Colonic mucosa (tissue), 4 donors: ENCODE measurements at regions not wholly inside any gene's neighbourhood (a gene's known extent, or its start where the extent isn't known, plus 50 kb on each side); places are given as distances from the start of the nearest gene placed in this dataset.

Experiments used
- DNase-seq: peaks from one replicate; pipeline ENCODE4 v3.0.0-alpha.2; 2020
- H3K27ac ChIP-seq: fragments of 200-600 bp; one replicate; pipeline ENCODE4 v1.8.0; 2021
- H3K27me3 ChIP-seq: fragments of 200-600 bp; one replicate; pipeline ENCODE4 v1.8.0; 2021
- H3K36me3 ChIP-seq: fragments of 200-600 bp; one replicate; pipeline ENCODE4 v1.8.0; 2021
- H3K4me1 ChIP-seq: fragments of 200-600 bp; one replicate; pipeline ENCODE4 v1.8.0; 2021; ENCODE audit warnings: mild to moderate bottlenecking
- H3K4me3 ChIP-seq: fragments of 200-600 bp; one replicate; pipeline ENCODE4 v1.8.0; 2021
- H3K9ac ChIP-seq, 2 donors: one replicate each; pipeline ENCODE4 v1.7.0; 2013; ENCODE audit warnings: control low read depth in 2 of 2, low read depth in 2 of 2, low read length in 2 of 2
- H3K9me3 ChIP-seq: fragments of 200-600 bp; one replicate; pipeline ENCODE4 v1.8.0; 2021
- intact Hi-C: fragments of 100-400 bp; cut with DNase I; formaldehyde crosslinking; loops from one replicate; pipeline ENCODE4 v1.14.1; 2022
- TF ChIP-seq, protein P1 (sequence below): fragments of 200-600 bp; IDR thresholded peaks from one replicate; pipeline ENCODE4 v1.8.0; 2022; ENCODE audit warnings: antibody characterized with exemption, mild to moderate bottlenecking
- donor health status: healthy.
- donor health status: DM: no; HTN: no; CAD: no.
- donor health status: DM: no; HTN: no; CAD: no.

- H3K4me1 ChIP-seq: no peaks in the 10 kb centered on the region
- TF ChIP-seq, protein P1, sequence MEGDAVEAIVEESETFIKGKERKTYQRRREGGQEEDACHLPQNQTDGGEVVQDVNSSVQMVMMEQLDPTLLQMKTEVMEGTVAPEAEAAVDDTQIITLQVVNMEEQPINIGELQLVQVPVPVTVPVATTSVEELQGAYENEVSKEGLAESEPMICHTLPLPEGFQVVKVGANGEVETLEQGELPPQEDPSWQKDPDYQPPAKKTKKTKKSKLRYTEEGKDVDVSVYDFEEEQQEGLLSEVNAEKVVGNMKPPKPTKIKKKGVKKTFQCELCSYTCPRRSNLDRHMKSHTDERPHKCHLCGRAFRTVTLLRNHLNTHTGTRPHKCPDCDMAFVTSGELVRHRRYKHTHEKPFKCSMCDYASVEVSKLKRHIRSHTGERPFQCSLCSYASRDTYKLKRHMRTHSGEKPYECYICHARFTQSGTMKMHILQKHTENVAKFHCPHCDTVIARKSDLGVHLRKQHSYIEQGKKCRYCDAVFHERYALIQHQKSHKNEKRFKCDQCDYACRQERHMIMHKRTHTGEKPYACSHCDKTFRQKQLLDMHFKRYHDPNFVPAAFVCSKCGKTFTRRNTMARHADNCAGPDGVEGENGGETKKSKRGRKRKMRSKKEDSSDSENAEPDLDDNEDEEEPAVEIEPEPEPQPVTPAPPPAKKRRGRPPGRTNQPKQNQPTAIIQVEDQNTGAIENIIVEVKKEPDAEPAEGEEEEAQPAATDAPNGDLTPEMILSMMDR: no peak
- no peaks in the 10 kb centered on the region for H3K27me3 ChIP-seq
- intact Hi-C loops: no loop called here
- no peak overlapping the region for H3K9ac ChIP-seq
- H3K36me3 ChIP-seq: no peaks in the 10 kb centered on the region
- no peak for DNase-seq
- H3K27ac ChIP-seq: no peak overlapping the region
- H3K9me3 ChIP-seq: no peaks in the 10 kb centered on the region
- no peak overlapping the region for H3K4me3 ChIP-seq
Observed at GRCh38 chr13:21825801-21826200, 154.9 kb downstream of the FGF9 start.

DNA sequence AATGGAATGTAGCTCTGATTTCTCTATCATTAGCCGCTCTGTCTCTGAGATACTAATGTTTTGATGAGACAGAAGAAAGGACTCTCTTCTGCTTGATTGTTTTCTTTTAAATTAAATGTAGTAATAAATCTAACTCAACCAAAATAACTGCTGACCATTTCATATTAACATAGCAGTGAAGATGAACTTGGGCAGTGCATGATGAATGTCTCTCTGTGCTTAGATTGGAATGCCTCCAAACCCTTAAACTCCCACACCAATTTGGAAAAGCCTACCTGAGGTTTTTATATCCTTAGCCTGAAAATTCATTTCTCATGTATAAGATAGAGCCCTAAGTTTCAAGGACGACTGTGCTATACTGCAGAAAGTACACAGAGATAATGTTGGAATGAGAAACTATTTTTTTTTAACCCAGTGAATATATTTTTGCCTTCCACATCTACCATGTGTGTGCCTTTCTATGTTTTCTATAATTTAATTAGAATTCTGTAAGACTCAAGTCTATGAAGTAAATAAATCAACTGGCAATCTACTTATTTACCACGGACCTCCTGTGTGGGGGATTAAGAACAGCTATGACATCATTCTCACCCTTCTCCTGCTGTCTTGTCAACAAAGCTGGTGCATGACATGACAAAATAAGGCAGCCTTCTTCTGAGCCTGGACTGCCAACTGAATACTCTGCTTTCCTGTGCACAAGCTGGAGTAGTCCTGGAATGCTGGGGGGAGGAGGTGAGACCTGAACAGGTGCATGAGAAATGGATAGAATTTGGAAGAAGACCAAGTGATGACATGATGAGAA, 155.5 kb downstream of the FGF9 start:
- H3K4me3 ChIP-seq: no peak overlapping the region
- no peaks in the 10 kb centered on the region for H3K27me3 ChIP-seq
- no peaks in the 10 kb centered on the region for H3K4me1 ChIP-seq
- TF ChIP-seq, protein P1: no peak
- H3K36me3 ChIP-seq: no peaks in the 10 kb centered on the region
- no peak overlapping the region for H3K9ac ChIP-seq
- intact Hi-C loops: no loop called here
- H3K9me3 ChIP-seq: no peaks in the 10 kb centered on the region
- H3K27ac ChIP-seq: no peak overlapping the region
- DNase-seq: no peak

- DNase-seq: no peak
- no peaks in the 10 kb centered on the region for H3K36me3 ChIP-seq
- intact Hi-C loops: no loop called here
- H3K4me1 ChIP-seq: no peaks in the 10 kb centered on the region
- H3K9me3 ChIP-seq: no peaks in the 10 kb centered on the region
- no peaks in the 10 kb centered on the region for H3K27me3 ChIP-seq
- no peak overlapping the region for H3K27ac ChIP-seq
- TF ChIP-seq, protein P1: no peak
- H3K4me3 ChIP-seq: no peak overlapping the region
- H3K9ac ChIP-seq: no peak overlapping the region
Observed at GRCh38 chr13:21831654-21832324, 160.9 kb downstream of the FGF9 start.

DNA sequence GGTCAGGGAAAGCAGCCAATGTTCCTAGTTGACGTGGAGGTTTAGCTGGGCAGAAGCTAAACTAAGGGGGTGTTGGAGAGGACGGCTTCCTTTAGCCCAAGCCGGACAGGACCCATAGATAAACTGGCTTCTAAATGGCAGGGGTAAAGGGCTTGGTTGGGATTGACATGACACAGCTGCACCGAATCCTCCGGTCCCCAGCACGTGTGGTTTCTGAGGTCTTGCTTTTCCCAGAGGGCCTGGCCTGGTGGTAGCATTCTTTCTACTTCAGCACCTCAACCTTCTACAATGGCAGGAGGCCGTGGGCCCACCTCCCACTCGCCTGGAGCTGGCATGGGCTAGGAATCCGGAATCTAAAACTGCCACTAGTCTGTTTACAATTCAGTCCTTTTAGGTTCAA, 163.0 kb downstream of the FGF9 start:
- DNase-seq: no peak
- Histone ChIP-seq H3K9me3 (no peaks in the 10 kb centered on the region), H3K4me3 (no peak overlapping the region), H3K9ac (no peak overlapping the region), H3K27ac (no peak overlapping the region), H3K4me1 (no peaks in the 10 kb centered on the region), H3K36me3 (no peaks in the 10 kb centered on the region), H3K27me3 (no peaks in the 10 kb centered on the region)
- TF ChIP-seq, protein P1: no peak
- intact Hi-C loops: no loop called here

- no peaks in the 10 kb centered on the region for H3K36me3 ChIP-seq
- no peak for DNase-seq
- no peaks in the 10 kb centered on the region for H3K9me3 ChIP-seq
- no peak overlapping the region for H3K27ac ChIP-seq
- intact Hi-C loops: no loop called here
- no peaks in the 10 kb centered on the region for H3K27me3 ChIP-seq
- no peaks in the 10 kb centered on the region for H3K4me1 ChIP-seq
- no peak overlapping the region for H3K9ac ChIP-seq
- H3K4me3 ChIP-seq: no peak overlapping the region
- TF ChIP-seq, protein P1: no peak
Observed at GRCh38 chr13:21834521-21834920, 163.6 kb downstream of the FGF9 start.
